ENCODE measurements at regions not wholly inside any gene's neighbourhood (a gene's known extent, or its start where the extent isn't known, plus 50 kb on each side); places are given as distances from the start of the nearest gene placed in this dataset.
"Not testable (repeated sequence)": the region's sequence is repeated elsewhere in the genome, so short reads cannot be mapped to it uniquely, and the experiment has no call there.

GRCh38 chr21:6428498-6429092 is 4092.8 kb upstream of the TPTE start:
- not testable (repeated sequence) for H3K9me3 ChIP-seq (ENCODE audit: control insufficient read depth in 2 of 2, insufficient read depth in 1 of 2, low read depth in 1 of 2, low read length in 1 of 2); H3K36me3 ChIP-seq (ENCODE audit: control insufficient read depth in 2 of 2, insufficient read depth in 2 of 2, low read length in 1 of 2); H3K27me3 ChIP-seq (ENCODE audit: control insufficient read depth in 1 of 2, insufficient read depth in 2 of 2, low read length in 2 of 2); H3K4me3 ChIP-seq (ENCODE audit: low read depth in 1 of 2, low read length in 2 of 2); H3K4me1 ChIP-seq (ENCODE audit: control insufficient read depth in 2 of 2, insufficient read depth in 2 of 2, low read length in 1 of 2); H3K27ac ChIP-seq (ENCODE audit: low read depth in 2 of 2, low read length in 1 of 2)
- 78 to 99% methylated on average over 5 to 6 of the region's 25 CpGs for WGBS, 2 donors

- not testable (repeated sequence) for H3K4me1 ChIP-seq (ENCODE audit: control insufficient read depth in 2 of 2, insufficient read depth in 2 of 2, low read length in 1 of 2); H3K27me3 ChIP-seq (ENCODE audit: control insufficient read depth in 1 of 2, insufficient read depth in 2 of 2, low read length in 2 of 2); H3K9me3 ChIP-seq (ENCODE audit: control insufficient read depth in 2 of 2, insufficient read depth in 1 of 2, low read depth in 1 of 2, low read length in 1 of 2); H3K36me3 ChIP-seq (ENCODE audit: control insufficient read depth in 2 of 2, insufficient read depth in 2 of 2, low read length in 1 of 2); H3K27ac ChIP-seq (ENCODE audit: low read depth in 2 of 2, low read length in 1 of 2); H3K4me3 ChIP-seq (ENCODE audit: low read depth in 1 of 2, low read length in 2 of 2)
- no CpG with 5 or more reads among the region's 8 CpGs for WGBS, 2 donors
Measured at GRCh38 chr21:6429924-6430323, 4091.5 kb upstream of the TPTE start.

- H3K36me3 ChIP-seq (ENCODE audit: control insufficient read depth in 2 of 2, insufficient read depth in 2 of 2, low read length in 1 of 2); H3K4me3 ChIP-seq (ENCODE audit: low read depth in 1 of 2, low read length in 2 of 2); H3K27me3 ChIP-seq (ENCODE audit: control insufficient read depth in 1 of 2, insufficient read depth in 2 of 2, low read length in 2 of 2); H3K4me1 ChIP-seq (ENCODE audit: control insufficient read depth in 2 of 2, insufficient read depth in 2 of 2, low read length in 1 of 2); H3K9me3 ChIP-seq (ENCODE audit: control insufficient read depth in 2 of 2, insufficient read depth in 1 of 2, low read depth in 1 of 2, low read length in 1 of 2); H3K27ac ChIP-seq (ENCODE audit: low read depth in 2 of 2, low read length in 1 of 2): not testable (repeated sequence)
- WGBS, 2 donors = no CpG with 5 or more reads among the region's 12 CpGs
Measured at GRCh38 chr21:6433149-6433548, 4088.2 kb upstream of the TPTE start.

- not testable (repeated sequence) for H3K27me3 ChIP-seq (ENCODE audit: control insufficient read depth in 1 of 2, insufficient read depth in 2 of 2, low read length in 2 of 2); H3K9me3 ChIP-seq (ENCODE audit: control insufficient read depth in 2 of 2, insufficient read depth in 1 of 2, low read depth in 1 of 2, low read length in 1 of 2); H3K4me3 ChIP-seq (ENCODE audit: low read depth in 1 of 2, low read length in 2 of 2); H3K36me3 ChIP-seq (ENCODE audit: control insufficient read depth in 2 of 2, insufficient read depth in 2 of 2, low read length in 1 of 2); H3K27ac ChIP-seq (ENCODE audit: low read depth in 2 of 2, low read length in 1 of 2); H3K4me1 ChIP-seq (ENCODE audit: control insufficient read depth in 2 of 2, insufficient read depth in 2 of 2, low read length in 1 of 2)
- 91% methylated on average over 6 of the region's 15 CpGs for WGBS, 2 donors
Measured at GRCh38 chr21:6436205-6436604, 4085.2 kb upstream of the TPTE start.

GRCh38 chr21:6436971-6437833 is 4084.2 kb upstream of the TPTE start:
- no CpG with 5 or more reads among the region's 21 CpGs for WGBS, 2 donors
- not testable (repeated sequence) for H3K36me3 ChIP-seq (ENCODE audit: control insufficient read depth in 2 of 2, insufficient read depth in 2 of 2, low read length in 1 of 2); H3K27me3 ChIP-seq (ENCODE audit: control insufficient read depth in 1 of 2, insufficient read depth in 2 of 2, low read length in 2 of 2); H3K27ac ChIP-seq (ENCODE audit: low read depth in 2 of 2, low read length in 1 of 2); H3K4me3 ChIP-seq (ENCODE audit: low read depth in 1 of 2, low read length in 2 of 2); H3K4me1 ChIP-seq (ENCODE audit: control insufficient read depth in 2 of 2, insufficient read depth in 2 of 2, low read length in 1 of 2); H3K9me3 ChIP-seq (ENCODE audit: control insufficient read depth in 2 of 2, insufficient read depth in 1 of 2, low read depth in 1 of 2, low read length in 1 of 2)

- not testable (repeated sequence) for H3K9me3 ChIP-seq (ENCODE audit: control insufficient read depth in 2 of 2, insufficient read depth in 1 of 2, low read depth in 1 of 2, low read length in 1 of 2); H3K36me3 ChIP-seq (ENCODE audit: control insufficient read depth in 2 of 2, insufficient read depth in 2 of 2, low read length in 1 of 2); H3K4me1 ChIP-seq (ENCODE audit: control insufficient read depth in 2 of 2, insufficient read depth in 2 of 2, low read length in 1 of 2); H3K4me3 ChIP-seq (ENCODE audit: low read depth in 1 of 2, low read length in 2 of 2); H3K27ac ChIP-seq (ENCODE audit: low read depth in 2 of 2, low read length in 1 of 2); H3K27me3 ChIP-seq (ENCODE audit: control insufficient read depth in 1 of 2, insufficient read depth in 2 of 2, low read length in 2 of 2)
- 28 to 32% methylated on average over 2 to 5 of the region's 7 CpGs for WGBS, 2 donors
Measured at GRCh38 chr21:6437834-6438187, 4083.6 kb upstream of the TPTE start.

- 40 to 91% methylated on average over 1 to 2 of the region's 10 CpGs for WGBS, 2 donors
Measured at GRCh38 chr21:6439058-6439457, 4082.3 kb upstream of the TPTE start.

GRCh38 chr21:6454648-6455340 is 4066.6 kb upstream of the TPTE start:
- H3K27ac ChIP-seq (ENCODE audit: low read depth in 2 of 2, low read length in 1 of 2); H3K27me3 ChIP-seq (ENCODE audit: control insufficient read depth in 1 of 2, insufficient read depth in 2 of 2, low read length in 2 of 2); H3K4me3 ChIP-seq (ENCODE audit: low read depth in 1 of 2, low read length in 2 of 2); H3K9me3 ChIP-seq (ENCODE audit: control insufficient read depth in 2 of 2, insufficient read depth in 1 of 2, low read depth in 1 of 2, low read length in 1 of 2); H3K4me1 ChIP-seq (ENCODE audit: control insufficient read depth in 2 of 2, insufficient read depth in 2 of 2, low read length in 1 of 2); H3K36me3 ChIP-seq (ENCODE audit: control insufficient read depth in 2 of 2, insufficient read depth in 2 of 2, low read length in 1 of 2): not testable (repeated sequence)
- no CpG with 5 or more reads among the region's 26 CpGs for WGBS, 2 donors

More at GRCh38 chr21:6439058-6439457, 4082.3 kb upstream of the TPTE start:
- not testable (repeated sequence) for H3K36me3 ChIP-seq (ENCODE audit: control insufficient read depth in 2 of 2, insufficient read depth in 2 of 2, low read length in 1 of 2); H3K4me1 ChIP-seq (ENCODE audit: control insufficient read depth in 2 of 2, insufficient read depth in 2 of 2, low read length in 1 of 2); H3K9me3 ChIP-seq (ENCODE audit: control insufficient read depth in 2 of 2, insufficient read depth in 1 of 2, low read depth in 1 of 2, low read length in 1 of 2); H3K4me3 ChIP-seq (ENCODE audit: low read depth in 1 of 2, low read length in 2 of 2); H3K27ac ChIP-seq (ENCODE audit: low read depth in 2 of 2, low read length in 1 of 2); H3K27me3 ChIP-seq (ENCODE audit: control insufficient read depth in 1 of 2, insufficient read depth in 2 of 2, low read length in 2 of 2)

- H3K27ac ChIP-seq (ENCODE audit: low read depth in 2 of 2, low read length in 1 of 2); H3K4me3 ChIP-seq (ENCODE audit: low read depth in 1 of 2, low read length in 2 of 2); H3K9me3 ChIP-seq (ENCODE audit: control insufficient read depth in 2 of 2, insufficient read depth in 1 of 2, low read depth in 1 of 2, low read length in 1 of 2); H3K4me1 ChIP-seq (ENCODE audit: control insufficient read depth in 2 of 2, insufficient read depth in 2 of 2, low read length in 1 of 2); H3K27me3 ChIP-seq (ENCODE audit: control insufficient read depth in 1 of 2, insufficient read depth in 2 of 2, low read length in 2 of 2); H3K36me3 ChIP-seq (ENCODE audit: control insufficient read depth in 2 of 2, insufficient read depth in 2 of 2, low read length in 1 of 2): not testable (repeated sequence)
- WGBS, 2 donors = no CpG with 5 or more reads among the region's 18 CpGs
Measured at GRCh38 chr21:6456011-6456661, 4065.2 kb upstream of the TPTE start.

All from esophagus (tissue), 2 donors.